HG03064 (cell line): ENCODE measurements at regions not wholly inside any gene's neighbourhood (a gene's known extent, or its start where the extent isn't known, plus 50 kb on each side); places are given as distances from the start of the nearest gene placed in this dataset.

Source experiments
- ATAC-seq: cut with Tn5 transposase; IDR thresholded peaks from one replicate; pipeline ENCODE4 v1.9.1; 2021; ENCODE audit warnings: low read depth; ENCODE audit not compliant: unreplicated experiment

DNA sequence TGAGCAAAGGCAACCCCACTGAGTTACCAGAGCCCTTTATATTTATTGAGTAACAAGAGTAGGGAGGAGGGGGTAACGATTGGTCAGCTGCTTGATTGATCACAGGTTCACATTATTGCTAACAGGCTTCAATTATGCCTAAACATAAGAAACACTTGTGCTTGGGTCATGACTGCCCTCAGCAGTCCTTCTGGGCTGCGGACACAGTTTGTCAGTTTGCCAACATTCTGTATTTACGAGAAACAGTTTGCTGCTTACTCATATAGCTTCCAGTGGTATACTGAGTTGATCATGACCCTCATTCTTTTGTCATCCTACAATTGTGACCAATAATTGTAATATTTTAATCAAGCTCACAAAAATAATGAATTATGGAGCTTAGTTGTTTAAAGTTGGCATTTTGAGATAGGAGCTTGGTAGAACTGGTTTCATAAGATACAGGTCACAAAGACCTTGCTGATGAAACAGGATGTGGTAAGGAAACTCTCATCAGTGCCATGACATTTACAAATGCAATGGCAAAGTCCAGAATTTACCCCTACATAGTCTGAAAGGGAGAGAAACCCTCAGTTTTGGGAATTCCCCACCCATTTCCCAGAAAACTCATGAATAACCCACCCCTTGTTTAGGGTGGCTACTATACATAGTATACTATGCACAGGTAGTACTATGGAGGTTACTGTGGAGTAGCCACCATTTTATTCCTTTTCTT lies 1421.0 kb upstream of the FLRT2 start:
- ATAC-seq: no peak

DNA sequence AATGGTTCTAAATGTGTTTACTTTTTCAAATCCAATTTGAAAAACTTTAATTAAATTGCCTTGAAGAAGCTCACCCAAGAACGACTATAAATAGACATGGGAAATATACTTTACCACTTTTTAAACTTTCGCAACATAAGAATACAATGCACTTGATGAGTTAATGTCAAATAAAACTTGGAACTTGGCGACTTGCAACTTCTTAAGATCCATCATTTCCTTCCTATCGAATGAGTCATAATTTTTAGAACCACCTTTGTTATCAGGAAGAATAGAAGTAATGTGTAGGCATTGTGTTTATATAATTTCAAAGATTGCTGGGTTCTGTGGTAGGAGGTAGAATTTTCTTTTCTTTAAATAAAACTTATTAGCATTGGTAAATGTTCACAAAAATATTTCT lies 1417.4 kb upstream of the FLRT2 start:
- ATAC-seq: no peak

GRCh38 chr14:84125676-84126075 lies 1404.3 kb upstream of the FLRT2 start:
- ATAC-seq: no peak

- ATAC-seq: no peak
Observed at GRCh38 chr14:84127495-84127894, 1402.4 kb upstream of the FLRT2 start.

- no peak for ATAC-seq
Observed at GRCh38 chr14:84128050-84128449, 1401.9 kb upstream of the FLRT2 start.

GRCh38 chr14:84129007-84129406 lies 1400.9 kb upstream of the FLRT2 start:
- no peak for ATAC-seq

DNA sequence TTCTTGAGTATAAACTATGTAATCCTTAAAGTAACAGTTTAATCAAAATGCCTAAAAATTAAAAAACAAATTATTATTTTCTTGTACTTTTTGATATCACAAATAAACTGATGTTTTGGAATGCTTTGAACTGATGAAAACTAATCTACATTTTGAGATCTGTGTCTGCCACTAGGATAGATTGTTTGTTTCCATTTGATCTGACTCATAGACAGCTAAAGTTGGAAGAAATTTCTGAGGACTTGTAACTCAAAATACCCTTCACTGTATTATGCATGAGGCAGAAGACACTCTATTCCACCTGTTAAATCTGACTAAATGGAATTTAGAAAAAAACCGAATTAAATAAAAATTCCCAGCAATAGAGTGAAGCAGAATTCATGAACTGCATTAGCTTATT lies 1400.0 kb upstream of the FLRT2 start:
- no peak for ATAC-seq

DNA sequence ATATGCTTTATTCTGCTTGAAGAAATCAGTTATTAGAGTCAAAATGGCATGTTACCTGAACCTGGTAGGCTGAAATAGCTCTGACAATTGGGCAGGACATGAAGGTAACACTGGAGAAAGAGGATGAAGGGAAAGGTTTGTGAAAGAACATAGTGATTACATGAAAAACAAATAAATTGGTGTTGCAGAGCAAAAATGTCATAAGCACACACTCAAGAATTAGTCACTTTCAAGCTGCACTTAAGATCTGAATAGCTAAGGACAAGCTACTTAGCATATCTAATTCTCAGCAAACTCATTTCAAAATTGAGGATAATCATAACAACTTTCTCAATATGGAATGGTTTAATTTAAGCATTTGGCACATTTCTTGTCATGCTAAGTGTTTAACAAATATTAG lies 1398.0 kb upstream of the FLRT2 start:
- ATAC-seq: no peak

DNA sequence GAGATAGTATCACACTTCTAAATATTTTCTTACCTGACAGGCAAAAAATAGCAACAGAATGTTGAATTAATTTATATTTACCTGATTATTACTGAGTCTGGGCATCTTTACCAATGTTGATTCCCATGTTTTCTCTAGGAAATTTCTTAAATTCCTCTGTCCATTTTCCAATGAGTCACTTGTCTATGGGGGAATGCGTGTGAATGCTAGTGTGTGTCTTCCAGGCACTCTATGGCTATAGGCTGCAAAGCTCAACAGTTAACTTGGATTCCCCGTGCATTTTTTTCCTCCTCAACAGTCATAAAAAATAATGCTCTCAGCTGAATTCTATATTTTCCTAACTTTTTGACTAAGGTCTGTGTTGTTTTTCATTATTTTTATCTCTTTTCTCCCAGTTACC lies 1385.8 kb upstream of the FLRT2 start:
- ATAC-seq: no peak

DNA sequence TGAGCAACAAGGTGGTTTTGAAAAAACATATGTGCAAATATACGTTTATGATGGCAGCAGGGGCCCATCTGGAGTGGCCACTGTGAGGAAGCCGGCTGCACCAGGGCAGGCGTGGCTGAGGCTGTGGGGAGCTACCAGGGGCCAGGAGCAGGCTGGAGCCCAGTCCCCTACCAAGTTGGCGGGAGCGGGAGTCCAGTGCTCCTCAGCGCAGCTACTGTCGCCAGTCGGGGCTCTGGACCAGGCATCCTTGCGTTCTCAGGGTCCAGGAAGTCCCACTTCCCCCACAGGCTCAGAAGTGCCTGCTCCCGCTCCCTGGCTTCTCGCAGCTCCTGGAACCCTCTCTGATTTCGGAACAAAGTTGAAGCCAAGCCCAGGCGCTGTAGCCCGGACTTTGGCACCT lies 1377.5 kb upstream of the FLRT2 start:
- no peak for ATAC-seq

- no peak for ATAC-seq
Observed at GRCh38 chr14:84162633-84163032, 1367.3 kb upstream of the FLRT2 start.

DNA sequence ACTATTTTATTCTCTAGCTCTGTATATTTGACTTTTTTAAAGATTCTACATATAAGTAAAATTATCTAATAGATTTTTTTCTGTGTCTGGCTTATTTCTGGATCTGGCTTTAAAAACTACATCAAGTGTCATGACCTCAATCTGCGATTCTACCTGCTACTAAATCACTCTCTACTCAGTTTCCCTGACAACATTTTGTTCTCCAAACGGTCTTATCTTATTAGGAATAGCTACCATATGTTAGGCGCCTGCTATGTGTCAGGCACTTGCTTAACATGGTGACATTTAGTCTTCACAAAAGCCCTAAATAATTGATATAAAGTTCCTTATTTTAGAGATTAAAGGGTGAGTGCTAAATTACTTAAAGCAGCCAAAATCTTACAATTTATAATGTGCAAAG lies 1362.9 kb upstream of the FLRT2 start:
- ATAC-seq: no peak

- ATAC-seq: no peak
Observed at GRCh38 chr14:84180336-84180735, 1349.6 kb upstream of the FLRT2 start.

GRCh38 chr14:84181072-84181471 lies 1348.9 kb upstream of the FLRT2 start:
- no peak for ATAC-seq

GRCh38 chr14:84195514-84195913 lies 1334.4 kb upstream of the FLRT2 start:
- no peak for ATAC-seq

DNA sequence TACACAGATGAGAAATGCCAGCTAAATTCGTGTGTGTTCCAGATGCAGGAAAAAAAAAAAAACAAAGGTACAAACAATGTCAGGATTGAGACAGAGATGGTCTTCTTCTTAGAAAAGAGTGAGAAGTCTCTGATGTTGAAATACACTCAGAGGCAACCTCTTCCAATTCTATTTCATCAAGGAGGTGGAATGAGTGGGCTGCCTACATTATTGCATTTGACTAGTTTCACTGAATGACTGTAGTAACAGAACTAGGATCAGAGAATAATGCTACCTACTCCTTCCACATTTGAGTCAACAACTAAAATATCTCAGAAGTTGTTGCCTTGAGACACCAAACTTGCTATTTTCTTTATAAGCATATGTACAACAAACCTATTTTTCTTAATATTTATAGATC lies 1332.2 kb upstream of the FLRT2 start:
- ATAC-seq: no peak

DNA sequence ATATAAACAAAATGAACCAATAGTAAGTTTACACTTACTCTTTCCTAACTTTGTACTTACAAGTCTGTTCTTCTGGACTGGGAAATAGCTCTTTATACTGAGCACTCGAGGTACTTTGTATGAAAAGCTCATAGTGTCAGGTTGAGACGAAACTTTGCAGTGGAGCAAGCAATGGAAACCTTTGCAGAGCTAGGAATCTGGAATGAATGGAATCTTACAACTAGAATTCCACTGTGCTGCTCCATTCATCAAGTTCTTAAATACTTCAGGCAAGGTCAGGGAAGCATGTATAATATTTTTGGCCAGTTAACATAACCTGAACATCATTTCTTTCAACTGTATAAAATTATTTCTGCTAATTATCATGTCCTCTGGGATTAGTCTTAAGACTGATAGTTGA lies 1327.5 kb upstream of the FLRT2 start:
- no peak for ATAC-seq

DNA sequence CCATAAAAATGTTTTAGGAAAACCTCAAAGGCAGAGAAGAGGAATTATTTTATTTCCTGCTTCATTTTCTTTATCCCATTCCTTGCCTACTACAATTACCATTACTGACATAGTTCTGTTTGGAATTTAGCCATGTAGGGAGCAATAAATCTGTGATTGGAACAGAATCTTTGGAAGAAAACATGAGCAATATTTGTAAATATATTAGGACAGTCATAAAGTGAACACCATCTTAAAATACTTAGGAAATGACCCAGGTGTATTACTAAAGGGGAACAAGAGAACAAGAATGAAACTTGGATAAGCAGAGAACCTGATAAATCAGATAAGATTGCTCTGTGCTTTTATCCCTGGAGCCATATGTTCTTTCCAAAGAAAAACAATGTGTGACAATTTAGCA lies 1326.0 kb upstream of the FLRT2 start:
- ATAC-seq: no peak

- no peak for ATAC-seq
Observed at GRCh38 chr14:84208451-84208850, 1321.5 kb upstream of the FLRT2 start.

DNA sequence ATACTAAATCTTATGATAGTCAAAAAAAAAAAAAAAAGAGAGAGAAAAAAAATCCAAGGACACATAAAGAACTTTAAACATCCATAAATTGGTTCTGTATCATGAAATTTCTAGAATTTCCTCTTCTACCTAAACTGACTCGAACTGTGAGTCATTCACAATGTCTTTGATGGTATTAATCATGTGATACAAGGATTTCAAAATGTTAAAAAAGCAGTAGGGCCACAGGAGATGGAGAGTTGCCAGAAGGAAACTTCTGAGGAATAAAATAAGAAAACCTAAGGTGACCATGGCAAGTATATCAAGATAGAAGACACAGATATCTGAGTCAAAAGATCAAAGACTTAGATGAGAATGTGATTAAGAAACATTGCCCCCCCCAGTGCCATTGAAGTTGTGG lies 1320.9 kb upstream of the FLRT2 start:
- ATAC-seq: no peak

DNA sequence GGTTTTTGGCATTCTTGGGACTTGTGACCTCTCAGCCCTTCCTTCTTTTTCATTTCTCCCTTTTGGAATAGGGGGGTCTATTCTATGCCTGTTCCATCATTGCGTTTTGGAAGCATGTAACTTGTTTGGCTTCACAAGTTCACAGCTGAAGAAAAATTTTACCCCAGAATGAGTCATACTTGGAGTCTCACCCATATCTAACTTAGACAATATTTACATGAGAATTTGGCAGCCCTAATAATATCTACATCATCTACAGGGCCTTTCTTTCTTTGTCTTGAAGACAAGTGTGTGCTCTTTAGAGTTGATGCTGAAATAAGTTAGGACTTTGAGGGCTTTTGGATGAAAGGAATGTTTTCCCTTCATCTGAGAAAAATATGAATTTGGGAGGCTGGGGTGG lies 1312.9 kb upstream of the FLRT2 start:
- no peak for ATAC-seq

DNA sequence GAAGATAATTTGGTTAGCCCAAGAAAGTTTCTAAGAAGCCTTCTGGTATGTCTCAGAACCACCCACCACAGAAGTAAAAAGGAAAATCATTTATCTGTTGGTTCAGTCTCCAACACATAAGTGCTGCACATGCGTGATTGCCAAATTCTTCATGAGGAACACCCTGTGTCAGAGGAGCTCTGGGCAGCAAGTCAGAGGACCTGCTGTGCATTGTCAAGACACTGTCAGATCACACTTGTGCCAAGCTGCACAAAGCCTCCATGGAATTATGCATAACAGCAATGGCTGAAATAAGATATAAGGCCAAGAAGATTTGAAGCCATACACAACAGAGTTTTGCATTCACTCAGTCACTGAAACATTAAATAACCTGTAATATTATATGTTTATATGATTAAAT lies 1304.7 kb upstream of the FLRT2 start:
- ATAC-seq: no peak

DNA sequence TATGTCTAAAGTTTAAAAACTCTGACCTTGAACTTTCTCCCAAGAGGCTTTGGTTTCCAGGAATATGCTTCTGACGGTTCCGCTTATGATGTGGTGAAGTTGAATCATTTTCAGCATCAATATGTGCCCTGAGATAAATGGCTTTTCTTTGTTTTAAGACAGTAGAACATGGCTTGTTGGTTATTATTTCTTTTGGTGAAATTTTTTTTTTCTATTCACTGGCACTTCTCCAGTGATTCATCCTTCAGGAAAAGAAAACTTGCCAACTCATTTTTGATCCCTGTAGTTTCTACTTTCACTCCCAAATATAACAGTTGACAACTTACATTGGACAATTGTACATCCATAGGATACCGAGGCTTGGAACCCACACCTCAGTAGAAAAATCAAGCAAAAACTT lies 1301.2 kb upstream of the FLRT2 start:
- ATAC-seq: no peak
